ENCODE measurements at regions not wholly inside any gene's neighbourhood (a gene's known extent, or its start where the extent isn't known, plus 50 kb on each side); places are given as distances from the start of the nearest gene placed in this dataset.

- Histone ChIP-seq H3K9ac (ENCODE audit: control insufficient read depth, extremely low read depth, insufficient read depth, low read length) (no peak overlapping the region), H3K4me2 (ENCODE audit: control insufficient read depth, extremely low read depth, insufficient read depth, low read depth, low read length) (no peak overlapping the region), H3K4me1 (ENCODE audit: control insufficient read depth, extremely low read depth, insufficient read depth, low read length) (no peaks in the 10 kb centered on the region), H2AFZ (ENCODE audit: control insufficient read depth, low read length) (no peak overlapping the region), H3K27me3 (ENCODE audit: control insufficient read depth, extremely low read depth, insufficient read depth, low read length) (no peaks in the 10 kb centered on the region), H3K9me1 (ENCODE audit: control insufficient read depth, extremely low read depth, insufficient read depth, low read length) (no peaks in the 10 kb centered on the region), H3K36me3 (ENCODE audit: control insufficient read depth in 2 of 2, extremely low read depth in 1 of 2, insufficient read depth in 2 of 2, low read length in 2 of 2) (no peaks in the 10 kb centered on the region), H3K4me3 (ENCODE audit: control insufficient read depth in 2 of 3, extremely low read depth in 1 of 3, insufficient read depth in 2 of 3, low read depth in 1 of 3, low read length in 3 of 3) (no peak overlapping the region), H3K27ac (ENCODE audit: control insufficient read depth, insufficient read depth, low read length) (no peak overlapping the region), H3K9me3 (ENCODE audit: control insufficient read depth, low read depth, low read length) (no peaks in the 10 kb centered on the region), H4K20me1 (ENCODE audit: control insufficient read depth, extremely low read depth, insufficient read depth, low read length) (no peaks in the 10 kb centered on the region), H3K79me2 (ENCODE audit: control insufficient read depth, insufficient read depth, low read length) (no peaks in the 10 kb centered on the region)
- DNase-seq (ENCODE audit: low read depth, low spot score) (no peak), FAIRE-seq (no peak)
- dilution Hi-C loops (cut with MboI; ENCODE audit: extremely low pct_ligation_motif_present, low sequenced_read_pairs) = no loop called here
- TF ChIP-seq EZH2 (IDR thresholded peaks at IDR 0.05; ENCODE audit: low read length) (no peak), CTCF (optimal IDR thresholded peaks at IDR 0.05 in 1 of 3, IDR thresholded peaks at IDR 0.05 in 1 of 3, conservative IDR thresholded peaks at IDR 0.05 in 1 of 3; ENCODE audit: extremely low read depth in 1 of 3, insufficient read depth in 2 of 3, low read length in 3 of 3) (no peak)
These were observed 97.2 kb downstream of the ARL4C start for GRCh38 chr2:234399451-234400246.

GRCh38 chr2:234398531-234398930 is 98.3 kb downstream of the ARL4C start:
- no peaks in the 10 kb centered on the region for H4K20me1 ChIP-seq (ENCODE audit: control insufficient read depth, extremely low read depth, insufficient read depth, low read length)
- dilution Hi-C loops (cut with MboI; ENCODE audit: extremely low pct_ligation_motif_present, low sequenced_read_pairs) = no loop called here
- H3K9ac ChIP-seq (ENCODE audit: control insufficient read depth, extremely low read depth, insufficient read depth, low read length) = no peak overlapping the region
- FAIRE-seq (no peak), DNase-seq (ENCODE audit: low read depth, low spot score) (no peak)
- H3K36me3 ChIP-seq (ENCODE audit: control insufficient read depth in 2 of 2, extremely low read depth in 1 of 2, insufficient read depth in 2 of 2, low read length in 2 of 2) = no peaks in the 10 kb centered on the region
- no peaks in the 10 kb centered on the region for H3K79me2 ChIP-seq (ENCODE audit: control insufficient read depth, insufficient read depth, low read length)
- no peaks in the 10 kb centered on the region for H3K27me3 ChIP-seq (ENCODE audit: control insufficient read depth, extremely low read depth, insufficient read depth, low read length)
- no peak overlapping the region for H3K4me2 ChIP-seq (ENCODE audit: control insufficient read depth, extremely low read depth, insufficient read depth, low read depth, low read length)
- H3K9me1 ChIP-seq (ENCODE audit: control insufficient read depth, extremely low read depth, insufficient read depth, low read length) = no peaks in the 10 kb centered on the region
- H3K4me3 ChIP-seq (ENCODE audit: control insufficient read depth in 2 of 3, extremely low read depth in 1 of 3, insufficient read depth in 2 of 3, low read depth in 1 of 3, low read length in 3 of 3) = no peak overlapping the region
- no peak overlapping the region for H3K27ac ChIP-seq (ENCODE audit: control insufficient read depth, insufficient read depth, low read length)
- H3K9me3 ChIP-seq (ENCODE audit: control insufficient read depth, low read depth, low read length) = no peaks in the 10 kb centered on the region
- H3K4me1 ChIP-seq (ENCODE audit: control insufficient read depth, extremely low read depth, insufficient read depth, low read length) = no peaks in the 10 kb centered on the region
- no peak overlapping the region for H2AFZ ChIP-seq (ENCODE audit: control insufficient read depth, low read length)
- TF ChIP-seq CTCF (optimal IDR thresholded peaks at IDR 0.05 in 1 of 3, IDR thresholded peaks at IDR 0.05 in 1 of 3, conservative IDR thresholded peaks at IDR 0.05 in 1 of 3; ENCODE audit: extremely low read depth in 1 of 3, insufficient read depth in 2 of 3, low read length in 3 of 3) (no peak), EZH2 (IDR thresholded peaks at IDR 0.05; ENCODE audit: low read length) (no peak)

Measured in keratinocyte (primary cell).